Body of pancreas (tissue), 4 donors: ENCODE measurements at regions not wholly inside any gene's neighbourhood (a gene's known extent, or its start where the extent isn't known, plus 50 kb on each side); places are given as distances from the start of the nearest gene placed in this dataset.
"Not testable (repeated sequence)": the region's sequence is repeated elsewhere in the genome, so short reads cannot be mapped to it uniquely, and the experiment has no call there.

ENCODE experiments used
- ATAC-seq: fragments of 150-250 bp; one replicate; pipeline ENCODE4 v1.9.1; 2016
- DNase-seq, 4 donors: peaks; one replicate each; pipeline ENCODE4 v3.0.0-alpha.2; 2019
- H3K27ac ChIP-seq, 4 donors: fragments of 200-600 bp; sonication (generic); 1 replicate in 3 of 4; 2 replicates in 1 of 4; pipeline versions ENCODE4 v1.5.1 to v1.6.1; 2016 to 2019; ENCODE audit warnings: mild to moderate bottlenecking in 1 of 4, mixed read lengths in 1 of 4, moderate library complexity in 1 of 4
- H3K27me3 ChIP-seq, 2 donors: fragments of 200-600 bp; sonication (generic); one replicate each; pipeline ENCODE4 v1.6.0; 2016; ENCODE audit warnings: mild to moderate bottlenecking in 1 of 2
- H3K36me3 ChIP-seq, 2 donors: fragments of 200-600 bp; sonication (generic); replicated peaks in 1 of 2; 2 replicates each; pipeline ENCODE4 v1.5.1; 2016; ENCODE audit warnings: low read depth in 2 of 2; ENCODE audit not compliant: insufficient read depth in 1 of 2
- H3K4me1 ChIP-seq: fragments of 200-600 bp; sonication (generic); one replicate; pipeline ENCODE4 v1.6.0; 2016
- H3K4me3 ChIP-seq, 2 donors: fragments of 200-600 bp; sonication (generic); 1 replicate in 1 of 2; 2 replicates in 1 of 2; pipeline ENCODE4 v1.5.1; 2016 to 2019
- H3K9me3 ChIP-seq, 3 donors: fragments of 200-600 bp; sonication (generic); 1 replicate in 2 of 3; 2 replicates in 1 of 3; pipeline ENCODE4 v1.5.1; 2016
- CTCF ChIP-seq, 7 experiments: fragments of 450-650 bp in 4 of 7; fragments of 200-600 bp in 3 of 7; sonication (generic) in 3 of 7; IDR thresholded peaks; one replicate each; pipeline ENCODE4 v1.5.1; 2016 to 2019; ENCODE audit warnings: antibody characterized with exemption in 7 of 7
- POLR2A ChIP-seq, 3 donors: fragments of 450-650 bp; IDR thresholded peaks; one replicate each; pipeline ENCODE4 v1.6.1; 2016; ENCODE audit warnings: antibody characterized with exemption in 3 of 3, mild to moderate bottlenecking in 2 of 3
- WGBS, 2 donors: methylation state at CpG; one replicate each; pipeline ENCODE4 v1.1.5; 2017; 5-methylcytosine and 5-hydroxymethylcytosine counted together
- intact Hi-C: fragments of 100-400 bp; cut with DNase I; formaldehyde crosslinking; loops from one replicate; pipeline ENCODE4 v1.15.1; 2023

DNA sequence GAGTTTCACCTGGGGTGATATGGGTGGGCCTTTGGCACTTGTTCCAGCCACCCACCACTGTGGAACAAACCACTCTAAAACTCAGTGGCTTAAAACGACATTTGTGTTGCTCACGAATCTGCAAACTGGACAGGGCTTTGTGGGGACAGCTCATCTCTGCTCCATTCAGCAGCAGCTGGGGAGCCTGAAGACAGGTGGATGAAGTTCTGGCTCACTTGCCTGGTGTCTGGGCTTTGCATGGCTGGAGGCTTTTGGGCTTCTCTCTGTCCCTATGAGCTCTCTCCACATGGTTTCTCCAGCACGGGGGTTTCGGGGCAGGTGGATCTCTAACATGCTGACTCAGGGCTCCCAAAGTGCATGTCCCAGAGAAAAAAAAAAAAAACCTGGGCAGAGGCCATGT lies 93.0 kb upstream of the GLI2 start:
- TF ChIP-seq POLR2A (IDR thresholded peaks at IDR 0.05) = no peak
- no peak for TF ChIP-seq CTCF (IDR thresholded peaks at IDR 0.05)
- Histone ChIP-seq H3K4me1 (no peaks in the 10 kb centered on the region), H3K4me3 (no peak overlapping the region), H3K27me3 (no peaks in the 10 kb centered on the region), H3K36me3 (no peaks in the 10 kb centered on the region), H3K9me3 (no peaks in the 10 kb centered on the region), H3K27ac (no peak overlapping the region)
- ATAC-seq (no peak), DNase-seq (no peak)
- WGBS, 2 donors = 87 to 88% methylated on average over 3 to 4 of the region's 4 CpGs
- intact Hi-C loops = no loop called here

GRCh38 chr2:120646994-120647393 lies 88.7 kb upstream of the GLI2 start:
- 75 to 91% methylated on average over 3 of the region's 3 CpGs for WGBS, 2 donors
- intact Hi-C loops = no loop called here
- no peaks in the 10 kb centered on the region for H3K36me3 ChIP-seq
- no peak for ATAC-seq
- no peak overlapping the region for H3K4me3 ChIP-seq
- H3K4me1 ChIP-seq = no peaks in the 10 kb centered on the region
- TF ChIP-seq CTCF (IDR thresholded peaks at IDR 0.05) = no peak
- TF ChIP-seq POLR2A (IDR thresholded peaks at IDR 0.05) = no peak
- H3K27ac ChIP-seq = no peak overlapping the region
- DNase-seq = no peak
- H3K9me3 ChIP-seq = peaks cover 0 to 4% (median 0%) of the 10 kb centered on the region in 3 donors
- H3K27me3 ChIP-seq = no peaks in the 10 kb centered on the region

- ATAC-seq (no peak), DNase-seq (no peak)
- intact Hi-C loops = no loop called here
- Histone ChIP-seq H3K36me3 (no peaks in the 10 kb centered on the region), H3K9me3 (peaks cover 0 to 4% (median 0%) of the 10 kb centered on the region in 3 donors), H3K4me3 (no peak overlapping the region), H3K27me3 (no peaks in the 10 kb centered on the region), H3K4me1 (no peaks in the 10 kb centered on the region), H3K27ac (no peak overlapping the region)
- TF ChIP-seq POLR2A (IDR thresholded peaks at IDR 0.05) (no peak), CTCF (IDR thresholded peaks at IDR 0.05) (no peak)
- 63 to 75% methylated on average over 6 of the region's 6 CpGs for WGBS, 2 donors
Observed at GRCh38 chr2:120647487-120647886, 88.2 kb upstream of the GLI2 start.

GRCh38 chr2:120649381-120649780 lies 86.3 kb upstream of the GLI2 start:
- ATAC-seq, intact Hi-C loops, H3K27ac ChIP-seq, H3K4me3 ChIP-seq, H3K9me3 ChIP-seq, DNase-seq, H3K36me3 ChIP-seq, H3K4me1 ChIP-seq, H3K27me3 ChIP-seq: not testable (repeated sequence)
- WGBS, 2 donors = 72 to 80% methylated on average over 6 to 7 of the region's 7 CpGs

GRCh38 chr2:120650022-120650644 lies 85.5 kb upstream of the GLI2 start:
- Histone ChIP-seq H3K4me1 (no peaks in the 10 kb centered on the region), H3K36me3 (no peaks in the 10 kb centered on the region), H3K27ac (no peak overlapping the region), H3K9me3 (peaks cover 0 to 4% (median 0%) of the 10 kb centered on the region in 3 donors), H3K4me3 (no peak overlapping the region), H3K27me3 (no peaks in the 10 kb centered on the region)
- ATAC-seq = no peak
- WGBS, 2 donors = 73 to 85% methylated on average over 1 of the region's 1 CpG
- TF ChIP-seq CTCF (IDR thresholded peaks at IDR 0.05) (no peak), POLR2A (IDR thresholded peaks at IDR 0.05) (no peak)
- no peak for DNase-seq
- intact Hi-C loops = no loop called here
